ENCODE measurements at regions not wholly inside any gene's neighbourhood (a gene's known extent, or its start where the extent isn't known, plus 50 kb on each side); places are given as distances from the start of the nearest gene placed in this dataset.

DNA sequence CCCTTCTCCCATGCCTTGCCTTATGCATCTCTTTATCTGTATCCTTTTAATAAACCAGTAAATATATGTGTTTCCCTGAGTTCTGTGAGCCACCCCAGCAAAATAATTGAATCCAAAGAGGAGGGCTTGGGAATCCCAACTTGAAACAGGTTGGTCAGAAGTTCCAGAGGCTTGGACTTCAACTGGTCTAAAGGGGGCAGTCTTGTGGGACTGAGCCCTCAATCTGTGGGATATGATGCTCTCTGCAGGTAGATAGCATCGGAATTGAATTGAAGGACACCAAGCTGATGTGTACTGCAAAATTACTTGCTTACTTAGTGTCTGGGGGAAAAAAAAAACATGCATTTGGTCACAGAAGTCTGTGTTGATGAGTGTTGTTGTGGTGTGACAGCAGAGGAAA is 1033.5 kb upstream of the TMEFF2 start:
- POLR2A ChIA-PET, result no interaction called here

DNA sequence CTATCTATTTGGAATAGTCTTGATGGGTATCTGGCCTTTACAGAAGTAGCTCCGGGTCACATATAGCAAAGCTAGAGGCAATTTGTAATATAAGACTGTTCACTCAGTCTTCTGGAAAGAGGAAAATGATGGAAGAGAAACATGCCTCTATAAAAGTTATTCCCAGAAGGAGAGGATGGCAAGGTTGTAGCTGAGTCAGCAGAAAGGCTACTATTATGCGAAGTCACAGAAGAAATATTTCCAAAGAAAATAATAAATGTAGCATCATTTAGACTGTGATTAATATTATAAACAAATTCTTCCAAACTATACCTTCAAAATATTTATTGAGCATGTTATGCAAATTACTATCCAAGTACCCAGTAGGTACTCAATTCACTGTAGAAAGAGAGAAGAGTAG is 1027.7 kb upstream of the TMEFF2 start:
- intact Hi-C loops (cut with micrococcal nuclease; ENCODE audit: unreplicated experiment), result no loop called here
- Histone ChIP-seq H3K4me1 (ENCODE audit: insufficient read depth, low read length, poor library complexity, severe bottlenecking) (no peaks in the 10 kb centered on the region), H3K4me3 (ENCODE audit: low read depth, low read length, poor library complexity, severe bottlenecking) (no peak overlapping the region), H4K20me1 (ENCODE audit: insufficient read depth, low read length) (no peaks in the 10 kb centered on the region), H3K9me2 (ENCODE audit: insufficient read depth, low read length) (no peaks in the 10 kb centered on the region), H3K79me2 (ENCODE audit: insufficient read depth, low read depth, low read length) (no peaks in the 10 kb centered on the region), H3K9me3 (ENCODE audit: low read length) (no peaks in the 10 kb centered on the region), H3K4me2 (ENCODE audit: low read length) (no peak overlapping the region), H2AFZ (ENCODE audit: low read length) (no peak overlapping the region), H3K36me3 (ENCODE audit: insufficient read depth, low read length) (no peaks in the 10 kb centered on the region), H3K27ac (ENCODE audit: low read depth, low read length, poor library complexity, severe bottlenecking) (no peak overlapping the region)
- ChIA-PET CTCF (ENCODE audit: unreplicated experiment) (no interaction called here), POLR2A (no interaction called here)
- BruUV-seq (replicated peaks), result no TSS peak
- TF ChIP-seq, protein P1, sequence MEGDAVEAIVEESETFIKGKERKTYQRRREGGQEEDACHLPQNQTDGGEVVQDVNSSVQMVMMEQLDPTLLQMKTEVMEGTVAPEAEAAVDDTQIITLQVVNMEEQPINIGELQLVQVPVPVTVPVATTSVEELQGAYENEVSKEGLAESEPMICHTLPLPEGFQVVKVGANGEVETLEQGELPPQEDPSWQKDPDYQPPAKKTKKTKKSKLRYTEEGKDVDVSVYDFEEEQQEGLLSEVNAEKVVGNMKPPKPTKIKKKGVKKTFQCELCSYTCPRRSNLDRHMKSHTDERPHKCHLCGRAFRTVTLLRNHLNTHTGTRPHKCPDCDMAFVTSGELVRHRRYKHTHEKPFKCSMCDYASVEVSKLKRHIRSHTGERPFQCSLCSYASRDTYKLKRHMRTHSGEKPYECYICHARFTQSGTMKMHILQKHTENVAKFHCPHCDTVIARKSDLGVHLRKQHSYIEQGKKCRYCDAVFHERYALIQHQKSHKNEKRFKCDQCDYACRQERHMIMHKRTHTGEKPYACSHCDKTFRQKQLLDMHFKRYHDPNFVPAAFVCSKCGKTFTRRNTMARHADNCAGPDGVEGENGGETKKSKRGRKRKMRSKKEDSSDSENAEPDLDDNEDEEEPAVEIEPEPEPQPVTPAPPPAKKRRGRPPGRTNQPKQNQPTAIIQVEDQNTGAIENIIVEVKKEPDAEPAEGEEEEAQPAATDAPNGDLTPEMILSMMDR (conservative IDR thresholded peaks at IDR 0.05; ENCODE audit: low read length), result no peak
- TF ChIP-seq EZH2phosphoT487 (IDR thresholded peaks at IDR 0.05; ENCODE audit: borderline replicate concordance, low read depth, low read length), result no peak
- no peak for DNase-seq (ENCODE audit: low spot score)

More for the DNA sequence above, 1033.5 kb upstream of the TMEFF2 start:
- intact Hi-C loops (cut with micrococcal nuclease; ENCODE audit: unreplicated experiment), result no loop called here
- Histone ChIP-seq H3K9me3 (ENCODE audit: low read length) (no peaks in the 10 kb centered on the region), H3K4me1 (ENCODE audit: insufficient read depth, low read length, poor library complexity, severe bottlenecking) (no peaks in the 10 kb centered on the region), H3K4me3 (ENCODE audit: low read depth, low read length, poor library complexity, severe bottlenecking) (no peak overlapping the region), H4K20me1 (ENCODE audit: insufficient read depth, low read length) (no peaks in the 10 kb centered on the region), H3K9me2 (ENCODE audit: insufficient read depth, low read length) (no peaks in the 10 kb centered on the region), H3K27ac (ENCODE audit: low read depth, low read length, poor library complexity, severe bottlenecking) (no peak overlapping the region), H2AFZ (ENCODE audit: low read length) (no peak overlapping the region), H3K4me2 (ENCODE audit: low read length) (no peak overlapping the region), H3K36me3 (ENCODE audit: insufficient read depth, low read length) (no peaks in the 10 kb centered on the region), H3K79me2 (ENCODE audit: insufficient read depth, low read depth, low read length) (no peaks in the 10 kb centered on the region)
- TF ChIP-seq, protein P1 (conservative IDR thresholded peaks at IDR 0.05; ENCODE audit: low read length), result no peak
- TF ChIP-seq EZH2phosphoT487 (IDR thresholded peaks at IDR 0.05; ENCODE audit: borderline replicate concordance, low read depth, low read length), result no peak
- DNase-seq (ENCODE audit: low spot score), result no peak
- no TSS peak for BruUV-seq (replicated peaks)
- CTCF ChIA-PET (ENCODE audit: unreplicated experiment), result no interaction called here

DNA sequence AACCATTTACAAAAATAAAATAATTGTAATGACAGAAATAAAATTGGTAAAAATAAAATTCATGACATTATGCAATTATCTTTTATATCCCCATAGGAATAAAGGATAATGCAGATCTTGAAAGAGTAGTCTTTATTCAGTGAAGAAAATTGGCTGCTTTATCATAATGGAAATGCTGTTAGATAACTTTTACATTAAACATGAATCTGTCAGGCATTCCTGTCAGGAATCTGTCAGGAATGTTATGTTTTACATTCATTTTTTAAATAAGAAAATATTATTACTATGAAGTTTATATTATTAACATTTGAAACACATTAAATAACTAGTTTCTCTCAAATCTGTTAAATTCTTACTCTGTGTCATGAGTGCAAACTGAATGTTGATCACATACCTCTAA is 1024.7 kb upstream of the TMEFF2 start:
- CTCF ChIA-PET (ENCODE audit: unreplicated experiment), result no interaction called here
- H3K4me1 ChIP-seq (ENCODE audit: insufficient read depth, low read length, poor library complexity, severe bottlenecking), result no peaks in the 10 kb centered on the region
- H3K36me3 ChIP-seq (ENCODE audit: insufficient read depth, low read length), result no peaks in the 10 kb centered on the region
- TF ChIP-seq, protein P1 (conservative IDR thresholded peaks at IDR 0.05; ENCODE audit: low read length), result no peak
- TF ChIP-seq EZH2phosphoT487 (IDR thresholded peaks at IDR 0.05; ENCODE audit: borderline replicate concordance, low read depth, low read length), result no peak
- H3K4me3 ChIP-seq (ENCODE audit: low read depth, low read length, poor library complexity, severe bottlenecking), result no peak overlapping the region
- H3K79me2 ChIP-seq (ENCODE audit: insufficient read depth, low read depth, low read length), result no peaks in the 10 kb centered on the region
- no peaks in the 10 kb centered on the region for H4K20me1 ChIP-seq (ENCODE audit: insufficient read depth, low read length)
- H3K4me2 ChIP-seq (ENCODE audit: low read length), result no peak overlapping the region
- H3K9me3 ChIP-seq (ENCODE audit: low read length), result no peaks in the 10 kb centered on the region
- DNase-seq (ENCODE audit: low spot score), result no peak
- intact Hi-C loops (cut with micrococcal nuclease; ENCODE audit: unreplicated experiment), result no loop called here
- no peak overlapping the region for H3K27ac ChIP-seq (ENCODE audit: low read depth, low read length, poor library complexity, severe bottlenecking)
- POLR2A ChIA-PET, result no interaction called here
- no peaks in the 10 kb centered on the region for H3K9me2 ChIP-seq (ENCODE audit: insufficient read depth, low read length)
- H2AFZ ChIP-seq (ENCODE audit: low read length), result no peak overlapping the region
- no TSS peak for BruUV-seq (replicated peaks)
